ENCODE measurements at regions not wholly inside any gene's neighbourhood (a gene's known extent, or its start where the extent isn't known, plus 50 kb on each side); places are given as distances from the start of the nearest gene placed in this dataset.

GRCh38 chr6:84344005-84344404 lies 116.6 kb upstream of the CEP162 start:
- Histone ChIP-seq H3K4me1 (ENCODE audit: insufficient read depth, low read length) (no peaks in the 10 kb centered on the region), H3K27me3 (ENCODE audit: insufficient read depth, low read length) (no peaks in the 10 kb centered on the region), H3K36me3 (ENCODE audit: insufficient read depth, low read length) (no peaks in the 10 kb centered on the region), H3K9me3 (ENCODE audit: insufficient read depth, low read depth, low read length) (no peaks in the 10 kb centered on the region), H3K27ac (ENCODE audit: low read depth, low read length) (no peak overlapping the region), H3K4me3 (ENCODE audit: low read length) (no peak overlapping the region), H3K9ac (ENCODE audit: low read depth, low read length) (no peak overlapping the region)
- 91% methylated on average over 3 of the region's 3 CpGs for WGBS

GRCh38 chr6:84340422-84340821 lies 113.0 kb upstream of the CEP162 start:
- 95% methylated on average over 8 of the region's 8 CpGs for WGBS
- H3K27me3 ChIP-seq (ENCODE audit: insufficient read depth, low read length): no peaks in the 10 kb centered on the region
- 0 out of 2 replicates have a peak, but pooled peaks cover 3% of the 10 kb centered on the region for H3K9me3 ChIP-seq (ENCODE audit: insufficient read depth, low read depth, low read length)
- H3K4me1 ChIP-seq (ENCODE audit: insufficient read depth, low read length): no peaks in the 10 kb centered on the region
- no peak overlapping the region for H3K9ac ChIP-seq (ENCODE audit: low read depth, low read length)
- H3K36me3 ChIP-seq (ENCODE audit: insufficient read depth, low read length): no peaks in the 10 kb centered on the region
- H3K27ac ChIP-seq (ENCODE audit: low read depth, low read length): no peak overlapping the region
- no peak overlapping the region for H3K4me3 ChIP-seq (ENCODE audit: low read length)

GRCh38 chr6:84333842-84334241 lies 106.4 kb upstream of the CEP162 start:
- 0 out of 2 replicates have a peak, but pooled peaks cover 3% of the 10 kb centered on the region for H3K9me3 ChIP-seq (ENCODE audit: insufficient read depth, low read depth, low read length)
- no peaks in the 10 kb centered on the region for H3K36me3 ChIP-seq (ENCODE audit: insufficient read depth, low read length)
- 70% methylated on average over 5 of the region's 5 CpGs for WGBS
- H3K9ac ChIP-seq (ENCODE audit: low read depth, low read length): no peak overlapping the region
- H3K27ac ChIP-seq (ENCODE audit: low read depth, low read length): no peak overlapping the region
- no peak overlapping the region for H3K4me3 ChIP-seq (ENCODE audit: low read length)
- no peaks in the 10 kb centered on the region for H3K27me3 ChIP-seq (ENCODE audit: insufficient read depth, low read length)
- H3K4me1 ChIP-seq (ENCODE audit: insufficient read depth, low read length): peaks cover 6% of the 10 kb centered on the region

GRCh38 chr6:84332139-84333034 lies 104.9 kb upstream of the CEP162 start:
- no peaks in the 10 kb centered on the region for H3K27me3 ChIP-seq (ENCODE audit: insufficient read depth, low read length)
- H3K36me3 ChIP-seq (ENCODE audit: insufficient read depth, low read length): no peaks in the 10 kb centered on the region
- 92% methylated on average over 3 of the region's 3 CpGs for WGBS
- H3K4me1 ChIP-seq (ENCODE audit: insufficient read depth, low read length): peaks cover 14% of the 10 kb centered on the region
- H3K4me3 ChIP-seq (ENCODE audit: low read length): no peak overlapping the region
- no peak overlapping the region for H3K9ac ChIP-seq (ENCODE audit: low read depth, low read length)
- 0 out of 2 replicates have a peak, but pooled peaks cover 3% of the 10 kb centered on the region for H3K9me3 ChIP-seq (ENCODE audit: insufficient read depth, low read depth, low read length)
- H3K27ac ChIP-seq (ENCODE audit: low read depth, low read length): no peak overlapping the region

- Histone ChIP-seq H3K27ac (ENCODE audit: low read depth, low read length) (no peak overlapping the region), H3K9me3 (ENCODE audit: insufficient read depth, low read depth, low read length) (no peaks in the 10 kb centered on the region), H3K36me3 (ENCODE audit: insufficient read depth, low read length) (no peaks in the 10 kb centered on the region), H3K27me3 (ENCODE audit: insufficient read depth, low read length) (no peaks in the 10 kb centered on the region), H3K4me1 (ENCODE audit: insufficient read depth, low read length) (peaks cover 14% of the 10 kb centered on the region), H3K4me3 (ENCODE audit: low read length) (no peak overlapping the region), H3K9ac (ENCODE audit: low read depth, low read length) (no peak overlapping the region)
- no CpG with 5 or more reads among the region's 2 CpGs for WGBS
Measured at GRCh38 chr6:84330325-84330724, 102.9 kb upstream of the CEP162 start.

- Histone ChIP-seq H3K27ac (ENCODE audit: low read depth, low read length) (no peak overlapping the region), H3K4me3 (ENCODE audit: low read length) (no peak overlapping the region), H3K9me3 (ENCODE audit: insufficient read depth, low read depth, low read length) (no peaks in the 10 kb centered on the region), H3K4me1 (ENCODE audit: insufficient read depth, low read length) (peaks cover 14% of the 10 kb centered on the region), H3K9ac (ENCODE audit: low read depth, low read length) (no peak overlapping the region), H3K27me3 (ENCODE audit: insufficient read depth, low read length) (no peaks in the 10 kb centered on the region), H3K36me3 (ENCODE audit: insufficient read depth, low read length) (no peaks in the 10 kb centered on the region)
- 85% methylated on average over 2 of the region's 2 CpGs for WGBS
Measured at GRCh38 chr6:84329516-84329915, 102.1 kb upstream of the CEP162 start.

GRCh38 chr6:84329077-84329476 lies 101.6 kb upstream of the CEP162 start:
- WGBS: 83% methylated on average over 3 of the region's 3 CpGs
- Histone ChIP-seq H3K36me3 (ENCODE audit: insufficient read depth, low read length) (no peaks in the 10 kb centered on the region), H3K9ac (ENCODE audit: low read depth, low read length) (no peak overlapping the region), H3K4me1 (ENCODE audit: insufficient read depth, low read length) (peaks cover 14% of the 10 kb centered on the region), H3K27me3 (ENCODE audit: insufficient read depth, low read length) (no peaks in the 10 kb centered on the region), H3K9me3 (ENCODE audit: insufficient read depth, low read depth, low read length) (no peaks in the 10 kb centered on the region), H3K4me3 (ENCODE audit: low read length) (no peak overlapping the region), H3K27ac (ENCODE audit: low read depth, low read length) (no peak overlapping the region)

GRCh38 chr6:84317463-84317862 lies 90.0 kb upstream of the CEP162 start:
- no CpG with 5 or more reads among the region's 2 CpGs for WGBS
- H3K9ac ChIP-seq (ENCODE audit: low read depth, low read length): no peak overlapping the region
- no peaks in the 10 kb centered on the region for H3K27me3 ChIP-seq (ENCODE audit: insufficient read depth, low read length)
- no peak overlapping the region for H3K4me3 ChIP-seq (ENCODE audit: low read length)
- no peaks in the 10 kb centered on the region for H3K4me1 ChIP-seq (ENCODE audit: insufficient read depth, low read length)
- H3K9me3 ChIP-seq (ENCODE audit: insufficient read depth, low read depth, low read length): no peaks in the 10 kb centered on the region
- no peak overlapping the region for H3K27ac ChIP-seq (ENCODE audit: low read depth, low read length)
- no peaks in the 10 kb centered on the region for H3K36me3 ChIP-seq (ENCODE audit: insufficient read depth, low read length)

- WGBS: 90% methylated on average over 1 of the region's 1 CpG
- no peaks in the 10 kb centered on the region for H3K4me1 ChIP-seq (ENCODE audit: insufficient read depth, low read length)
Measured at GRCh38 chr6:84314377-84314898, 87.0 kb upstream of the CEP162 start.

GRCh38 chr6:84309336-84309735 lies 81.9 kb upstream of the CEP162 start:
- Histone ChIP-seq H3K9me3 (ENCODE audit: insufficient read depth, low read depth, low read length) (no peaks in the 10 kb centered on the region), H3K36me3 (ENCODE audit: insufficient read depth, low read length) (no peaks in the 10 kb centered on the region), H3K4me3 (ENCODE audit: low read length) (no peak overlapping the region), H3K27me3 (ENCODE audit: insufficient read depth, low read length) (no peaks in the 10 kb centered on the region), H3K27ac (ENCODE audit: low read depth, low read length) (no peak overlapping the region), H3K4me1 (ENCODE audit: insufficient read depth, low read length) (no peaks in the 10 kb centered on the region), H3K9ac (ENCODE audit: low read depth, low read length) (no peak overlapping the region)
- 80% methylated on average over 1 of the region's 2 CpGs for WGBS

More at GRCh38 chr6:84314377-84314898, 87.0 kb upstream of the CEP162 start:
- H3K27me3 ChIP-seq (ENCODE audit: insufficient read depth, low read length): no peaks in the 10 kb centered on the region
- H3K9ac ChIP-seq (ENCODE audit: low read depth, low read length): no peak overlapping the region
- H3K4me3 ChIP-seq (ENCODE audit: low read length): no peak overlapping the region
- no peaks in the 10 kb centered on the region for H3K36me3 ChIP-seq (ENCODE audit: insufficient read depth, low read length)
- no peaks in the 10 kb centered on the region for H3K9me3 ChIP-seq (ENCODE audit: insufficient read depth, low read depth, low read length)
- H3K27ac ChIP-seq (ENCODE audit: low read depth, low read length): no peak overlapping the region

- H3K4me3 ChIP-seq (ENCODE audit: low read length): no peak overlapping the region
- H3K36me3 ChIP-seq (ENCODE audit: insufficient read depth, low read length): no peaks in the 10 kb centered on the region
- H3K27me3 ChIP-seq (ENCODE audit: insufficient read depth, low read length): no peaks in the 10 kb centered on the region
- no peaks in the 10 kb centered on the region for H3K9me3 ChIP-seq (ENCODE audit: insufficient read depth, low read depth, low read length)
- H3K27ac ChIP-seq (ENCODE audit: low read depth, low read length): no peak overlapping the region
- no peaks in the 10 kb centered on the region for H3K4me1 ChIP-seq (ENCODE audit: insufficient read depth, low read length)
- no peak overlapping the region for H3K9ac ChIP-seq (ENCODE audit: low read depth, low read length)
- 90% methylated on average over 3 of the region's 3 CpGs for WGBS
Measured at GRCh38 chr6:84304881-84305280, 77.4 kb upstream of the CEP162 start.
